IMR-90 (cell line): ENCODE measurements at regions not wholly inside any gene's neighbourhood (a gene's known extent, or its start where the extent isn't known, plus 50 kb on each side); places are given as distances from the start of the nearest gene placed in this dataset.
"Not testable (repeated sequence)": the region's sequence is repeated elsewhere in the genome, so short reads cannot be mapped to it uniquely, and the experiment has no call there.

Source experiments
- ATAC-seq: fragments of 200-7000 bp; cut with Tn5 transposase; 2 replicates; pipeline ENCODE4 v1.9.1; 2020; ENCODE audit warnings: low read depth, mild to moderate bottlenecking, moderate library complexity
- BruUV-seq: library from RNA; stranded (reverse); fragments of 400-500 nt; replicated peaks from 2 replicates; lab custom pipeline; 2021; lab: Mats Ljungman, UMichigan
- CTCF ChIA-PET: fragments of 300-600 bp; formaldehyde crosslinking; extraction: SDS; loops from one replicate; lab custom pipeline; 2021; ENCODE audit warnings: antibody characterized with exemption; lab: Yijun Ruan, JAX
- POLR2A ChIA-PET: fragments of 300-600 bp; sonication (Branson Sonifier 250); formaldehyde crosslinking; loops from one replicate; lab custom pipeline; 2022; ENCODE audit warnings: antibody characterized with exemption; ENCODE audit not compliant: unreplicated experiment; lab: Charles Lee
- DNase-seq: peaks from one replicate; pipeline ENCODE4 v3.0.0; 2013
- H2AFZ ChIP-seq: replicated peaks from 2 replicates; pipeline ENCODE3; 2013; ENCODE audit warnings: low read length, mild to moderate bottlenecking; ENCODE audit not compliant: poor library complexity
- H2AK5ac ChIP-seq: 2 replicates; pipeline ENCODE4 v1.6.1; 2013; ENCODE audit warnings: low read depth, low read length, inconsistent platforms
- H2AK9ac ChIP-seq: replicated peaks from 2 replicates; pipeline ENCODE3; 2013; ENCODE audit warnings: mild to moderate bottlenecking, low read depth, low read length, moderate library complexity; ENCODE audit not compliant: poor library complexity
- H2BK120ac ChIP-seq: 2 replicates; pipeline ENCODE4 v1.6.1; 2013; ENCODE audit warnings: low read depth, low read length, inconsistent platforms
- H2BK15ac ChIP-seq: 3 replicates; pipeline ENCODE4 v1.6.1; 2013; ENCODE audit warnings: low read depth, low read length, inconsistent platforms
- H2BK20ac ChIP-seq: 2 replicates; pipeline ENCODE4 v1.6.1; 2013; ENCODE audit warnings: low read depth, mild to moderate bottlenecking, inconsistent platforms, low read length, moderate library complexity
- H2BK5ac ChIP-seq: 2 replicates; pipeline ENCODE4 v1.6.1; 2013; ENCODE audit warnings: mild to moderate bottlenecking, low read depth, low read length, inconsistent platforms; ENCODE audit not compliant: poor library complexity, severe bottlenecking
- H3K14ac ChIP-seq: replicated peaks from 2 replicates; pipeline ENCODE4 v1.6.1; 2013; ENCODE audit warnings: low read depth, low read length, inconsistent platforms
- H3K18ac ChIP-seq: 2 replicates; pipeline ENCODE4 v1.6.1; 2013; ENCODE audit warnings: low read depth, low read length, control low read depth
- H3K23ac ChIP-seq: 2 replicates; pipeline ENCODE4 v1.6.1; 2013; ENCODE audit warnings: low read depth, low read length, inconsistent platforms
- H3K27ac ChIP-seq: 2 replicates; pipeline ENCODE4 v1.5.1; 2013; ENCODE audit warnings: mild to moderate bottlenecking, control low read depth, low read length; ENCODE audit not compliant: insufficient read depth
- H3K27me3 ChIP-seq: 2 replicates; pipeline ENCODE4 v1.6.1; 2013; ENCODE audit warnings: low read length; ENCODE audit not compliant: control insufficient read depth, insufficient read depth
- H3K36me3 ChIP-seq: 2 replicates; pipeline ENCODE4 v1.6.1; 2013; ENCODE audit warnings: low read length, mixed read lengths; ENCODE audit not compliant: control insufficient read depth, insufficient read depth
- H3K4ac ChIP-seq: 2 replicates; pipeline ENCODE4 v1.6.1; 2013; ENCODE audit warnings: low read depth, low read length, inconsistent platforms
- H3K4me1 ChIP-seq: 2 replicates; pipeline ENCODE4 v1.6.1; 2013; ENCODE audit warnings: low read length, mixed read lengths; ENCODE audit not compliant: control insufficient read depth, insufficient read depth
- H3K4me2 ChIP-seq: 2 replicates; pipeline ENCODE4 v1.6.1; 2013; ENCODE audit warnings: low read depth, mild to moderate bottlenecking, control low read depth, low read length, moderate library complexity
- H3K4me3 ChIP-seq: 2 replicates; pipeline ENCODE4 v1.5.1; 2013; ENCODE audit warnings: low read depth, mild to moderate bottlenecking, control low read depth, low read length, moderate library complexity; ENCODE audit not compliant: insufficient read depth
- H3K56ac ChIP-seq: 2 replicates; pipeline ENCODE4 v1.6.1; 2013; ENCODE audit warnings: low read length, inconsistent platforms; ENCODE audit not compliant: insufficient read depth; ENCODE audit errors: extremely low read depth
- H3K79me1 ChIP-seq, 2 experiments: 2 replicates each; pipeline ENCODE4 v1.6.1; 2013; ENCODE audit warnings: low read length in 2 of 2, inconsistent platforms in 1 of 2, low read depth in 1 of 2
- H3K9ac ChIP-seq: 2 replicates; pipeline ENCODE4 v1.6.1; 2013; ENCODE audit warnings: low read depth, low read length, control low read depth
- H3K9me1 ChIP-seq: 2 replicates; pipeline ENCODE4 v1.6.1; 2013; ENCODE audit warnings: low read length, inconsistent platforms; ENCODE audit not compliant: insufficient read depth
- H3K9me3 ChIP-seq: 2 replicates; pipeline ENCODE4 v1.6.1; 2013; ENCODE audit warnings: low read length; ENCODE audit not compliant: control insufficient read depth, insufficient read depth
- H4K20me1 ChIP-seq: 2 replicates; pipeline ENCODE4 v1.6.1; 2013; ENCODE audit warnings: low read length, inconsistent platforms; ENCODE audit not compliant: insufficient read depth
- H4K5ac ChIP-seq: 2 replicates; pipeline ENCODE4 v1.6.1; 2013; ENCODE audit warnings: mild to moderate bottlenecking, low read depth, low read length, control low read depth
- H4K8ac ChIP-seq, 2 experiments: 2 replicates each; pipeline ENCODE4 v1.6.1; 2013; ENCODE audit warnings: low read depth in 2 of 2, low read length in 2 of 2, control low read depth in 1 of 2, inconsistent platforms in 1 of 2
- H4K91ac ChIP-seq: 2 replicates; pipeline ENCODE4 v1.6.1; 2013; ENCODE audit warnings: low read depth, low read length, inconsistent platforms; ENCODE audit not compliant: insufficient read depth
- WGBS, 2 experiments: methylation state at CpG; one replicate each; pipeline versions ENCODE4 v1.1.5 to v1.1.7; 2013; ENCODE audit warnings: missing lambda C conversion rate in 2 of 2; ENCODE audit not compliant: insufficient read length in 1 of 2; ENCODE audit errors: extremely low coverage in 2 of 2; 5-methylcytosine and 5-hydroxymethylcytosine counted together
- dilution Hi-C: fragments of 300-500 bp; cut with HindIII; formaldehyde crosslinking; loops from one replicate; pipeline ENCODE4 v1.14.3; 2018; ENCODE audit warnings: low sequenced_read_pairs; ENCODE audit not compliant: unreplicated experiment
- in situ Hi-C: fragments of 300-500 bp; cut with MboI; formaldehyde crosslinking; loops from 3 replicates; pipeline ENCODE4 v1.14.3; 2019; ENCODE audit warnings: low sequenced_read_pairs, inconsistent platforms, mixed read lengths
- intact Hi-C: fragments of 100-400 bp; cut with micrococcal nuclease; formaldehyde crosslinking; loops from 2 replicates; pipeline ENCODE4 v1.10.0; 2022

- DNase-seq, H2BK20ac ChIP-seq, H2AK9ac ChIP-seq, H3K9ac ChIP-seq, H4K20me1 ChIP-seq, H3K4me3 ChIP-seq, H4K91ac ChIP-seq, H2BK120ac ChIP-seq, H3K18ac ChIP-seq, H3K79me1 ChIP-seq, H3K4me2 ChIP-seq, H3K36me3 ChIP-seq, H3K4me1 ChIP-seq, H3K27ac ChIP-seq, H3K14ac ChIP-seq, H2BK15ac ChIP-seq, in situ Hi-C loops, H3K27me3 ChIP-seq, H3K56ac ChIP-seq, intact Hi-C loops, BruUV-seq, H3K23ac ChIP-seq, dilution Hi-C loops, CTCF ChIA-PET, H2BK5ac ChIP-seq, H3K9me1 ChIP-seq, H4K8ac ChIP-seq, H2AK5ac ChIP-seq, H2AFZ ChIP-seq, H4K5ac ChIP-seq, H3K4ac ChIP-seq, POLR2A ChIA-PET, ATAC-seq: not testable (repeated sequence)
- H3K9me3 ChIP-seq: peaks cover 15% of the 10 kb centered on the region
- WGBS, 2 experiments: 58% methylated on average over 2 of the region's 8 CpGs; no CpG with 5 or more reads in 1 of the 2 experiments
These were observed 249.5 kb downstream of the CWH43 start for GRCh38 chr4:49235413-49236160.

- in situ Hi-C loops: not testable (repeated sequence)
These were observed 250.4 kb downstream of the CWH43 start for GRCh38 chr4:49236474-49236873.

More at GRCh38 chr4:49236474-49236873, 250.4 kb downstream of the CWH43 start:
- BruUV-seq, H3K4ac ChIP-seq, H3K18ac ChIP-seq, CTCF ChIA-PET, H2AK5ac ChIP-seq, H4K91ac ChIP-seq, H2BK5ac ChIP-seq, H3K27me3 ChIP-seq, H4K5ac ChIP-seq, H2AFZ ChIP-seq, H2BK120ac ChIP-seq, H3K36me3 ChIP-seq, POLR2A ChIA-PET, H2BK20ac ChIP-seq, DNase-seq, H3K9ac ChIP-seq, H3K56ac ChIP-seq, H3K4me2 ChIP-seq, dilution Hi-C loops, H3K4me3 ChIP-seq, intact Hi-C loops, H3K9me1 ChIP-seq, H4K8ac ChIP-seq, ATAC-seq, H4K20me1 ChIP-seq, H2BK15ac ChIP-seq, H2AK9ac ChIP-seq, H3K27ac ChIP-seq, H3K4me1 ChIP-seq, H3K79me1 ChIP-seq, H3K23ac ChIP-seq, H3K14ac ChIP-seq: not testable (repeated sequence)
- H3K9me3 ChIP-seq: peaks cover 15% of the 10 kb centered on the region
- no CpG with 5 or more reads among the region's 3 CpGs for WGBS, 2 experiments
